ENCODE measurements at regions not wholly inside any gene's neighbourhood (a gene's known extent, or its start where the extent isn't known, plus 50 kb on each side); places are given as distances from the start of the nearest gene placed in this dataset.
"Not testable (repeated sequence)": the region's sequence is repeated elsewhere in the genome, so short reads cannot be mapped to it uniquely, and the experiment has no call there.

GRCh38 chr13:46448148-46448547 is 61.1 kb upstream of the RUBCNL start:
- CTCF ChIA-PET: not testable (repeated sequence)

GRCh38 chr13:46437808-46438404 is 50.9 kb upstream of the RUBCNL start:
- 88% methylated on average over 27 of the region's 40 CpGs for WGBS (ENCODE audit: low lambda C conversion rate)
- H3K27me3 ChIP-seq (ENCODE audit: insufficient read depth); H4K20me1 ChIP-seq (ENCODE audit: insufficient read depth); H3K9me3 ChIP-seq; H3K79me2 ChIP-seq (ENCODE audit: insufficient read depth); H3K4me1 ChIP-seq (ENCODE audit: control insufficient read depth in 1 of 2, insufficient read depth in 2 of 2, low read depth in 1 of 2, low read length in 1 of 2); POLR2A ChIA-PET; DNase-seq; CTCF ChIA-PET; H3K4me2 ChIP-seq; H3F3A ChIP-seq (replicated peaks; ENCODE audit: insufficient read depth); H3K9me2 ChIP-seq; H2AFZ ChIP-seq (ENCODE audit: low read depth); H3K4me3 ChIP-seq (ENCODE audit: low read depth in 2 of 2, low read length in 1 of 2); H3K27ac ChIP-seq (ENCODE audit: low read depth in 2 of 2, low read length in 1 of 2); H3K36me3 ChIP-seq (replicated peaks in 1 of 2; ENCODE audit: control insufficient read depth in 1 of 2, insufficient read depth in 2 of 2, low read length in 1 of 2); H3K9ac ChIP-seq: not testable (repeated sequence)

More at GRCh38 chr13:46448148-46448547, 61.1 kb upstream of the RUBCNL start:
- H3K9me2 ChIP-seq; H3K9ac ChIP-seq; H3F3A ChIP-seq (replicated peaks; ENCODE audit: insufficient read depth); H3K27me3 ChIP-seq (ENCODE audit: insufficient read depth); H2AFZ ChIP-seq (ENCODE audit: low read depth); H3K4me1 ChIP-seq (ENCODE audit: control insufficient read depth in 1 of 2, insufficient read depth in 2 of 2, low read depth in 1 of 2, low read length in 1 of 2); DNase-seq; POLR2A ChIA-PET; H3K27ac ChIP-seq (ENCODE audit: low read depth in 2 of 2, low read length in 1 of 2); H3K4me2 ChIP-seq; H3K79me2 ChIP-seq (ENCODE audit: insufficient read depth); H4K20me1 ChIP-seq (ENCODE audit: insufficient read depth); H3K36me3 ChIP-seq (replicated peaks in 1 of 2; ENCODE audit: control insufficient read depth in 1 of 2, insufficient read depth in 2 of 2, low read length in 1 of 2); H3K9me3 ChIP-seq; H3K4me3 ChIP-seq (ENCODE audit: low read depth in 2 of 2, low read length in 1 of 2): not testable (repeated sequence)
- WGBS (ENCODE audit: low lambda C conversion rate): 66% methylated on average over 4 of the region's 4 CpGs

Small RNA genes in the stretch of these regions (small RNA-seq; reads per million reads assigned to genes)
- gene COX17P1: 0 to 0.43 (median 0) reads per million in 7 experiments
